A549 (cell line): ENCODE measurements at regions not wholly inside any gene's neighbourhood (a gene's known extent, or its start where the extent isn't known, plus 50 kb on each side); places are given as distances from the start of the nearest gene placed in this dataset.

Experiments
- ATAC-seq, 2 experiments: fragments of 200-7000 bp in 1 of 2; fragments of >200 bp in 1 of 2; cut with Nextera tagmentation in 1 of 2; cut with Tn5 transposase in 1 of 2; 3 replicates each; pipeline versions ENCODE4 v1.8.0 to v1.9.1; 2018 to 2020; ENCODE audit warnings: mild to moderate bottlenecking in 1 of 2, moderate library complexity in 1 of 2
- CTCF ChIA-PET: fragments of 300-600 bp; sonication (Branson Sonifier 250); formaldehyde crosslinking; extraction: SDS; loops from one replicate; lab custom pipeline; 2021; ENCODE audit warnings: antibody characterized with exemption, inconsistent platforms; lab: Yijun Ruan, JAX
- POLR2A ChIA-PET: fragments of 350-600 bp; formaldehyde crosslinking; extraction: SDS; loops from one replicate; lab custom pipeline; 2021; ENCODE audit warnings: antibody characterized with exemption, inconsistent platforms; lab: Yijun Ruan, JAX
- DNase-seq, 2 experiments: peaks; one replicate each; pipeline versions ENCODE4 v3.0.0 to v3.0.0-alpha.2; 2011 to 2016; ENCODE audit warnings: low read depth in 1 of 2, low spot score in 1 of 2
- FAIRE-seq: peaks from 2 replicates; lab custom pipeline; 2011; peaks lifted over from hg19 to GRCh38; lab: Jason Lieb, UNC
- H3K27ac ChIP-seq, 2 experiments: fragments of >200 bp; sonication (Bioruptor Twin); formaldehyde crosslinking; 3 replicates each; pipeline ENCODE4 v1.5.1; 2016 to 2017
- H3K4me1 ChIP-seq: fragments of >200 bp; sonication (Bioruptor Twin); formaldehyde crosslinking; 3 replicates; pipeline ENCODE4 v1.6.1; 2016
- H3K4me2 ChIP-seq: fragments of >200 bp; sonication (Bioruptor Twin); formaldehyde crosslinking; 3 replicates; pipeline ENCODE4 v1.6.1; 2016
- H3K4me3 ChIP-seq: fragments of >200 bp; sonication (Bioruptor Twin); formaldehyde crosslinking; 3 replicates; pipeline ENCODE4 v1.5.1; 2016
- H3K9me3 ChIP-seq: fragments of >200 bp; sonication (Bioruptor Twin); formaldehyde crosslinking; 3 replicates; pipeline ENCODE4 v1.6.1; 2016
- CEBPB ChIP-seq, 2 experiments: fragments of >200 bp in 1 of 2; sonication (Bioruptor Twin) in 1 of 2; formaldehyde crosslinking in 1 of 2; IDR thresholded peaks; 2 replicates each; pipeline ENCODE4 v1.6.1; 2012 to 2016
- CHD2 ChIP-seq: fragments of 150-350 bp; IDR thresholded peaks from 2 replicates; pipeline ENCODE4 v1.6.1; 2014; ENCODE audit warnings: low read length; ENCODE audit not compliant: partially characterized antibody
- CHD4 ChIP-seq: fragments of 200-600 bp; sonication (generic); IDR thresholded peaks from 2 replicates; pipeline ENCODE4 v1.6.1; 2016; ENCODE audit warnings: antibody characterized with exemption, mild to moderate bottlenecking, borderline replicate concordance
- EHF ChIP-seq: fragments of 250-450 bp; sonication (Bioruptor Pico); IDR thresholded peaks from 2 replicates; pipeline ENCODE4 v1.5.0; 2020; ENCODE audit warnings: mild to moderate bottlenecking
- FOSB ChIP-seq: fragments of 250-450 bp; sonication (Bioruptor Pico); IDR thresholded peaks from 2 replicates; pipeline ENCODE4 v1.5.0; 2020; ENCODE audit warnings: mild to moderate bottlenecking, moderate library complexity
- FOSL2 ChIP-seq, 2 experiments: fragments of 450-650 bp in 1 of 2; fragments of >200 bp in 1 of 2; sonication (Bioruptor Twin) in 1 of 2; formaldehyde crosslinking; IDR thresholded peaks; 2 replicates each; pipeline versions ENCODE4 v1.5.0 to v1.6.1; 2016 to 2020; ENCODE audit warnings: mild to moderate bottlenecking in 1 of 2, moderate library complexity in 1 of 2
- HDAC2 ChIP-seq: fragments of 200-600 bp; sonication (generic); IDR thresholded peaks from 2 replicates; pipeline ENCODE4 v1.6.1; 2016
- HES2 ChIP-seq: fragments of >200 bp; sonication (Bioruptor Twin); formaldehyde crosslinking; IDR thresholded peaks from 2 replicates; pipeline ENCODE4 v1.6.1; 2016
- HMGXB4 ChIP-seq: fragments of 250-450 bp; sonication (Bioruptor Pico); IDR thresholded peaks from 2 replicates; pipeline ENCODE4 v1.5.0; 2021; ENCODE audit warnings: mild to moderate bottlenecking, moderate library complexity, borderline replicate concordance
- HOXA7 ChIP-seq: fragments of 250-450 bp; sonication (Bioruptor Pico); IDR thresholded peaks from 2 replicates; pipeline ENCODE4 v1.5.0; 2020; ENCODE audit warnings: mild to moderate bottlenecking, moderate library complexity
- HOXB13 ChIP-seq: fragments of 250-450 bp; sonication (Bioruptor Pico); IDR thresholded peaks from 2 replicates; pipeline ENCODE4 v1.5.0; 2020; ENCODE audit warnings: low read depth, mild to moderate bottlenecking, moderate library complexity
- HOXB5 ChIP-seq: fragments of 250-450 bp; sonication (Bioruptor Pico); IDR thresholded peaks from 2 replicates; pipeline ENCODE4 v1.5.0; 2020; ENCODE audit warnings: mild to moderate bottlenecking, moderate library complexity
- JUN ChIP-seq, 2 experiments: fragments of >200 bp; sonication (Bioruptor Twin); formaldehyde crosslinking; IDR thresholded peaks; 2 replicates in 1 of 2; 3 replicates in 1 of 2; pipeline ENCODE4 v1.6.1; 2016 to 2017
- JUNB ChIP-seq: fragments of >200 bp; sonication (Bioruptor Twin); formaldehyde crosslinking; IDR thresholded peaks from 2 replicates; pipeline ENCODE4 v1.6.1; 2016
- KDM5A ChIP-seq: fragments of 200-600 bp; sonication (generic); IDR thresholded peaks from 2 replicates; pipeline ENCODE4 v1.6.1; 2016; ENCODE audit warnings: antibody characterized with exemption, mild to moderate bottlenecking
- MYC ChIP-seq: IDR thresholded peaks from 2 replicates; pipeline ENCODE4 v1.6.1; 2012; ENCODE audit warnings: mild to moderate bottlenecking, inconsistent platforms, low read length, improper control_type of control experiment, borderline replicate concordance
- NPAS2 ChIP-seq: fragments of 250-450 bp; sonication (Bioruptor Pico); IDR thresholded peaks from 2 replicates; pipeline ENCODE4 v1.8.0; 2022; ENCODE audit warnings: mild to moderate bottlenecking, moderate library complexity, borderline replicate concordance
- NR3C1 ChIP-seq: fragments of >200 bp; sonication (Bioruptor Twin); formaldehyde crosslinking; IDR thresholded peaks from 3 replicates; pipeline ENCODE4 v1.6.1; 2017
- RAD21 ChIP-seq, 2 experiments: fragments of >200 bp in 1 of 2; sonication (Bioruptor Twin) in 1 of 2; formaldehyde crosslinking in 1 of 2; IDR thresholded peaks in 1 of 2; conservative IDR thresholded peaks in 1 of 2; 2 replicates in 1 of 2; 3 replicates in 1 of 2; pipeline ENCODE4 v1.6.1; 2012 to 2018; ENCODE audit warnings: inconsistent platforms in 1 of 2
- RARB ChIP-seq: fragments of 250-450 bp; sonication (Bioruptor Pico); IDR thresholded peaks from 2 replicates; pipeline ENCODE4 v1.8.0; 2021; ENCODE audit warnings: mild to moderate bottlenecking, moderate library complexity
- REST ChIP-seq: fragments of 200-600 bp; sonication (generic); IDR thresholded peaks from 2 replicates; pipeline ENCODE4 v1.6.1; 2016; ENCODE audit warnings: antibody characterized with exemption, mild to moderate bottlenecking, moderate library complexity
- RNF2 ChIP-seq: fragments of 200-600 bp; sonication (generic); IDR thresholded peaks from 2 replicates; pipeline ENCODE4 v1.6.1; 2016; ENCODE audit warnings: low read depth, mild to moderate bottlenecking, antibody characterized with exemption, moderate library complexity, borderline replicate concordance
- SMC3 ChIP-seq: fragments of >200 bp; sonication (Bioruptor Twin); formaldehyde crosslinking; IDR thresholded peaks from 3 replicates; pipeline ENCODE4 v1.6.1; 2018; ENCODE audit warnings: inconsistent platforms
- ZC3H11A ChIP-seq: fragments of 450-650 bp; IDR thresholded peaks from 2 replicates; pipeline ENCODE4 v1.6.1; 2014; ENCODE audit warnings: antibody characterized with exemption, mild to moderate bottlenecking
- ZFP36 ChIP-seq: fragments of 450-650 bp; IDR thresholded peaks from 2 replicates; pipeline ENCODE4 v1.6.1; 2014; ENCODE audit warnings: borderline replicate concordance; ENCODE audit not compliant: partially characterized antibody
- ZNF302 ChIP-seq: fragments of 250-450 bp; sonication (Bioruptor Pico); IDR thresholded peaks from 2 replicates; pipeline ENCODE4 v1.9.0; 2021; ENCODE audit warnings: inconsistent platforms, mild to moderate bottlenecking, moderate library complexity
- WGBS: methylation state at CpG from one replicate; pipeline ENCODE4 v1.1.6; 2017; ENCODE audit errors: missing lambda C conversion rate; 5-methylcytosine and 5-hydroxymethylcytosine counted together
- TF ChIP-seq, protein P1 (sequence below): fragments of >200 bp; sonication (Bioruptor Twin); formaldehyde crosslinking; IDR thresholded peaks from 3 replicates; pipeline ENCODE4 v1.6.1; 2016

DNA sequence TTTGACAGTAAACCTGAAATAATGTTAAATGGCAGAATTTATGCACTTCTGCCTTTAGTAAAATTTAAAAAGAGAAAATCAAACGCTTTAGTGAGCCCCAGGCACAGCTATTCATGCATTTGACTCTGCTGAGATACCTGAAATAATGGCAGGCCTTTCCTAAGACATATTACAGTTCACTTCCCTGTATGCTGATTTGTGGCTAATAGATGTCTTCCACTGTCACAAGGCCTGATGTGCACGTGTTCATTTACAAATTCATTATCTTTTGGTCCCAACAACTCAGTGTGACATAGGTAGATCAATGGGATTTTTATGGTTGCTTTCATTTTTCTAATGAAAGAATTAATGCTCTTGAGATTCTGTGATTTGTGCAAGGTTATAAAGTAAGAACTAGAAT is 449.7 kb upstream of the RGS17 start (continued):
- TF ChIP-seq HES2, result no peak
- TF ChIP-seq HMGXB4 (CRISPR knock-in tag), result no peak
- TF ChIP-seq RARB, result no peak
- no peak for TF ChIP-seq RAD21 (conservative IDR thresholded peaks at IDR 0.05 in 1 of 2, IDR thresholded peaks at IDR 0.05 in 1 of 2)
- TF ChIP-seq HOXB5, result no peak

DNA sequence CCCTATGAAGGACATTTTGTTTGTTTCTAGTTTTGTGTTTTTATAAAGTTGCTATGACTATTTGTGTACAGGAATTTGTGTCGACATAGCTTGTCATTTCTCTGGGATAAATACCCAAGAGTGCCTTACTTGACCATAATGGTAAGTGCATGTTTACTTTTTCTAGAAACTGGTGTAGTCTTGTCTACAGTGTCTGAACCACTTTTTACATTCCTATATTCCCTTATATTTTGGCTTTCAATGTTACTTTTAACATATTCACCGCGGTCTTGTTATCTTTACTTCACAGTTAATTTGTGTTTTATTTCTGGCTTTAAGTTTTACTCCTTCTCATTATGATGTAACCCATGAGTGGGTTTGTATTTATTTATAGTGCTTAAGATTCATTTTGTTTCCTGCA is 444.4 kb upstream of the RGS17 start:
- POLR2A ChIA-PET, result no interaction called here
- Histone ChIP-seq H3K4me3 (no peak overlapping the region), H3K27ac (no peak overlapping the region), H3K4me1 (no peaks in the 10 kb centered on the region), H3K9me3 (no peaks in the 10 kb centered on the region), H3K4me2 (no peak overlapping the region)
- FAIRE-seq (no peak), ATAC-seq (no peak), DNase-seq (no peak)
- TF ChIP-seq JUNB (no peak), EHF (no peak), CEBPB (IDR thresholded peaks at IDR 0.05) (no peak), ZFP36 (no peak), MYC (no peak), CHD4 (no peak), RAD21 (conservative IDR thresholded peaks at IDR 0.05 in 1 of 2, IDR thresholded peaks at IDR 0.05 in 1 of 2) (no peak)
- CTCF ChIA-PET, result no interaction called here
- WGBS, result 55% methylated on average over 3 of the region's 3 CpGs

GRCh38 chr6:153574231-153574630 is 443.1 kb upstream of the RGS17 start:
- 29% methylated on average over 2 of the region's 2 CpGs for WGBS
- Histone ChIP-seq H3K4me1 (no peaks in the 10 kb centered on the region), H3K27ac (no peak overlapping the region), H3K4me2 (no peak overlapping the region), H3K9me3 (no peaks in the 10 kb centered on the region), H3K4me3 (no peak overlapping the region)
- FAIRE-seq (no peak), DNase-seq (no peak), ATAC-seq (no peak)
- ChIA-PET CTCF (no interaction called here), POLR2A (no interaction called here)
- TF ChIP-seq HES2 (no peak), RNF2 (no peak), HOXA7 (CRISPR knock-in tag) (no peak), SMC3 (no peak), HOXB13 (no peak), NPAS2 (no peak), ZNF302 (CRISPR knock-in tag) (no peak), FOSL2 (IDR thresholded peaks at IDR 0.05) (no peak), FOSL2 (CRISPR knock-in tag; IDR thresholded peaks at IDR 0.05) (no peak), ZFP36 (no peak), HDAC2 (no peak), EHF (no peak), KDM5A (no peak), JUN (IDR thresholded peaks at IDR 0.05) (no peak), ZC3H11A (no peak), FOSB (CRISPR knock-in tag) (no peak), NR3C1 (no peak), REST (no peak), CHD2 (no peak)
- TF ChIP-seq, protein P1, sequence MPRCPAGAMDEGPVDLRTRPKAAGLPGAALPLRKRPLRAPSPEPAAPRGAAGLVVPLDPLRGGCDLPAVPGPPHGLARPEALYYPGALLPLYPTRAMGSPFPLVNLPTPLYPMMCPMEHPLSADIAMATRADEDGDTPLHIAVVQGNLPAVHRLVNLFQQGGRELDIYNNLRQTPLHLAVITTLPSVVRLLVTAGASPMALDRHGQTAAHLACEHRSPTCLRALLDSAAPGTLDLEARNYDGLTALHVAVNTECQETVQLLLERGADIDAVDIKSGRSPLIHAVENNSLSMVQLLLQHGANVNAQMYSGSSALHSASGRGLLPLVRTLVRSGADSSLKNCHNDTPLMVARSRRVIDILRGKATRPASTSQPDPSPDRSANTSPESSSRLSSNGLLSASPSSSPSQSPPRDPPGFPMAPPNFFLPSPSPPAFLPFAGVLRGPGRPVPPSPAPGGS, result no peak
